ENCODE measurements at regions not wholly inside any gene's neighbourhood (a gene's known extent, or its start where the extent isn't known, plus 50 kb on each side); places are given as distances from the start of the nearest gene placed in this dataset.
A peak's percentile ranks its signal among the peaks of the same experiment; 100 is the strongest.

DNA sequence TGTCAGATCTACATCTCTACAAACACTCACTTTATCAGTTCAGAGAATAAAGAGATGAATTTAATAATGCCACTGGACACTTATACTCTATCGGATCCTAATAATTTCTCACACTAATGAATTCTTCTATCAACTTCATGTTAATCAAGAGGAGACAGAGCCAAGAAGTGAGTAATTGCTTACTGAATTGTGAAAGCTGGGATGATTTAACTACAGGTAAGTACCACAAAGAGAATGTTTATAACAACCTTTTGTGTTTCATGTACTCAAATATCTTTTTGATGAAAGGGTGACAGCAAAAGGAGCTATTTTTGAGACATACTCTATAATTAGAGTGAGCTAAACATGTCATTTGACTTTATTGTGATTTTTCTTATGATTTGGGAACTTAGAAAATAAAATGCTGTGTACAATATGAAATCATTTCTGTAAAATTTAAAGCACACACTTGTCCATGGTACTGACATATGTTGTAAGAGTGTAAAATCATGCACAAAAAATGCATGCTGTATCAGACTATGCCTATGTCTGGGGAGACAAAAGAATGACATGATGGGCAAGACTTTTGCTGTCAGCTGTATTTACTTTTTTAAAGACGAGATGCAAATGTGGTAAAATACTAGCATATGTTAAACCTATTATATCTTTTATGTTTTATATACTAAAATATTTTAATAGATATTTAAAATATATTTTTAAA is 361.2 kb downstream of the CCER1 start:
- H3K79me2 ChIP-seq (ENCODE audit: control insufficient read depth, insufficient read depth, low read length) = no peaks in the 10 kb centered on the region
- H3K9me3 ChIP-seq (ENCODE audit: control insufficient read depth, insufficient read depth, low read depth, low read length) = no peaks in the 10 kb centered on the region
- H3K27me3 ChIP-seq (ENCODE audit: control insufficient read depth, insufficient read depth, low read length) = no peaks in the 10 kb centered on the region
- no peak overlapping the region for H3K4me2 ChIP-seq (ENCODE audit: extremely low read depth, insufficient read depth, low read length)
- DNase-seq (ENCODE audit: low read depth in 2 of 2) = peak in 1 of 2 donors; percentile 2
- H4K20me1 ChIP-seq (ENCODE audit: control insufficient read depth, extremely low read depth, insufficient read depth, low read length) = no peaks in the 10 kb centered on the region
- TF ChIP-seq EZH2 (IDR thresholded peaks at IDR 0.05; ENCODE audit: low read length, missing control alignments) = no peak
- TF ChIP-seq, protein P1, sequence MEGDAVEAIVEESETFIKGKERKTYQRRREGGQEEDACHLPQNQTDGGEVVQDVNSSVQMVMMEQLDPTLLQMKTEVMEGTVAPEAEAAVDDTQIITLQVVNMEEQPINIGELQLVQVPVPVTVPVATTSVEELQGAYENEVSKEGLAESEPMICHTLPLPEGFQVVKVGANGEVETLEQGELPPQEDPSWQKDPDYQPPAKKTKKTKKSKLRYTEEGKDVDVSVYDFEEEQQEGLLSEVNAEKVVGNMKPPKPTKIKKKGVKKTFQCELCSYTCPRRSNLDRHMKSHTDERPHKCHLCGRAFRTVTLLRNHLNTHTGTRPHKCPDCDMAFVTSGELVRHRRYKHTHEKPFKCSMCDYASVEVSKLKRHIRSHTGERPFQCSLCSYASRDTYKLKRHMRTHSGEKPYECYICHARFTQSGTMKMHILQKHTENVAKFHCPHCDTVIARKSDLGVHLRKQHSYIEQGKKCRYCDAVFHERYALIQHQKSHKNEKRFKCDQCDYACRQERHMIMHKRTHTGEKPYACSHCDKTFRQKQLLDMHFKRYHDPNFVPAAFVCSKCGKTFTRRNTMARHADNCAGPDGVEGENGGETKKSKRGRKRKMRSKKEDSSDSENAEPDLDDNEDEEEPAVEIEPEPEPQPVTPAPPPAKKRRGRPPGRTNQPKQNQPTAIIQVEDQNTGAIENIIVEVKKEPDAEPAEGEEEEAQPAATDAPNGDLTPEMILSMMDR (conservative IDR thresholded peaks at IDR 0.05 in 1 of 2, IDR thresholded peaks at IDR 0.05 in 1 of 2; ENCODE audit: low read depth in 1 of 2, low read length in 2 of 2) = no peak
- no peaks in the 10 kb centered on the region for H3K36me3 ChIP-seq (ENCODE audit: control insufficient read depth, insufficient read depth, low read length)
- no peak overlapping the region for H3K27ac ChIP-seq (ENCODE audit: insufficient read depth, low read length)
- H3K9ac ChIP-seq (ENCODE audit: insufficient read depth, low read length) = no peak overlapping the region
- no peak overlapping the region for H3K4me3 ChIP-seq (replicated peaks in 1 of 4; ENCODE audit: control extremely low read depth in 1 of 4, insufficient read depth in 1 of 4, low read depth in 3 of 4, low read length in 4 of 4)
- no peaks in the 10 kb centered on the region for H3K4me1 ChIP-seq (ENCODE audit: control insufficient read depth, extremely low read depth, insufficient read depth, low read length)
- H2AFZ ChIP-seq (ENCODE audit: low read length) = no peak overlapping the region

GRCh38 chr12:90589956-90590355 is 365.0 kb downstream of the CCER1 start:
- no peak overlapping the region for H2AFZ ChIP-seq (ENCODE audit: low read length)
- no peaks in the 10 kb centered on the region for H3K36me3 ChIP-seq (ENCODE audit: control insufficient read depth, insufficient read depth, low read length)
- H3K9ac ChIP-seq (ENCODE audit: insufficient read depth, low read length) = no peak overlapping the region
- H3K79me2 ChIP-seq (ENCODE audit: control insufficient read depth, insufficient read depth, low read length) = no peaks in the 10 kb centered on the region
- H3K4me3 ChIP-seq (replicated peaks in 1 of 4; ENCODE audit: control extremely low read depth in 1 of 4, insufficient read depth in 1 of 4, low read depth in 3 of 4, low read length in 4 of 4) = no peak overlapping the region
- no peak for DNase-seq (ENCODE audit: low read depth in 2 of 2)
- no peaks in the 10 kb centered on the region for H3K27me3 ChIP-seq (ENCODE audit: control insufficient read depth, insufficient read depth, low read length)
- no peaks in the 10 kb centered on the region for H3K4me1 ChIP-seq (ENCODE audit: control insufficient read depth, extremely low read depth, insufficient read depth, low read length)
- TF ChIP-seq, protein P1 (conservative IDR thresholded peaks at IDR 0.05 in 1 of 2, IDR thresholded peaks at IDR 0.05 in 1 of 2; ENCODE audit: low read depth in 1 of 2, low read length in 2 of 2) = no peak
- TF ChIP-seq EZH2 (IDR thresholded peaks at IDR 0.05; ENCODE audit: low read length, missing control alignments) = no peak
- H3K4me2 ChIP-seq (ENCODE audit: extremely low read depth, insufficient read depth, low read length) = no peak overlapping the region
- H4K20me1 ChIP-seq (ENCODE audit: control insufficient read depth, extremely low read depth, insufficient read depth, low read length) = no peaks in the 10 kb centered on the region
- no peaks in the 10 kb centered on the region for H3K9me3 ChIP-seq (ENCODE audit: control insufficient read depth, insufficient read depth, low read depth, low read length)
- H3K27ac ChIP-seq (ENCODE audit: insufficient read depth, low read length) = no peak overlapping the region

GRCh38 chr12:90585640-90586304 is 369.2 kb downstream of the CCER1 start:
- Histone ChIP-seq H3K79me2 (ENCODE audit: control insufficient read depth, insufficient read depth, low read length) (no peaks in the 10 kb centered on the region), H3K27ac (ENCODE audit: insufficient read depth, low read length) (no peak overlapping the region), H3K36me3 (ENCODE audit: control insufficient read depth, insufficient read depth, low read length) (no peaks in the 10 kb centered on the region), H3K4me1 (ENCODE audit: control insufficient read depth, extremely low read depth, insufficient read depth, low read length) (no peaks in the 10 kb centered on the region), H3K4me3 (replicated peaks in 1 of 4; ENCODE audit: control extremely low read depth in 1 of 4, insufficient read depth in 1 of 4, low read depth in 3 of 4, low read length in 4 of 4) (no peak overlapping the region), H4K20me1 (ENCODE audit: control insufficient read depth, extremely low read depth, insufficient read depth, low read length) (no peaks in the 10 kb centered on the region), H3K4me2 (ENCODE audit: extremely low read depth, insufficient read depth, low read length) (no peak overlapping the region), H2AFZ (ENCODE audit: low read length) (no peak overlapping the region), H3K9ac (ENCODE audit: insufficient read depth, low read length) (no peak overlapping the region), H3K9me3 (ENCODE audit: control insufficient read depth, insufficient read depth, low read depth, low read length) (no peaks in the 10 kb centered on the region), H3K27me3 (ENCODE audit: control insufficient read depth, insufficient read depth, low read length) (no peaks in the 10 kb centered on the region)
- peak in 1 of 2 donors; percentile 1 for DNase-seq (ENCODE audit: low read depth in 2 of 2)
- TF ChIP-seq EZH2 (IDR thresholded peaks at IDR 0.05; ENCODE audit: low read length, missing control alignments) = no peak
- TF ChIP-seq, protein P1 (conservative IDR thresholded peaks at IDR 0.05 in 1 of 2, IDR thresholded peaks at IDR 0.05 in 1 of 2; ENCODE audit: low read depth in 1 of 2, low read length in 2 of 2) = no peak
